HTR-8/SVneo (cell line): ENCODE measurements at regions not wholly inside any gene's neighbourhood (a gene's known extent, or its start where the extent isn't known, plus 50 kb on each side); places are given as distances from the start of the nearest gene placed in this dataset.
"Not testable (repeated sequence)": the region's sequence is repeated elsewhere in the genome, so short reads cannot be mapped to it uniquely, and the experiment has no call there.

Experiments
- DNase-seq: peaks from one replicate; pipeline ENCODE4 v3.0.0; 2011; ENCODE audit warnings: low spot score, mixed read lengths; ENCODE audit not compliant: insufficient read length
- FAIRE-seq: peaks from 2 replicates; lab custom pipeline; 2011; peaks lifted over from hg19 to GRCh38; lab: Jason Lieb, UNC

GRCh38 chr16:22694887-22695382 lies 119.0 kb upstream of the HS3ST2 start:
- DNase-seq (no peak), FAIRE-seq (no peak)

- not testable (repeated sequence) for FAIRE-seq, DNase-seq
These were observed 118.2 kb upstream of the HS3ST2 start for GRCh38 chr16:22695773-22696172.

GRCh38 chr16:22699356-22699755 lies 114.6 kb upstream of the HS3ST2 start:
- no peak for FAIRE-seq
- DNase-seq, result no peak

GRCh38 chr16:22705799-22706198 lies 108.2 kb upstream of the HS3ST2 start:
- DNase-seq (no peak), FAIRE-seq (no peak)

- no peak for FAIRE-seq
- DNase-seq, result no peak
These were observed 103.6 kb upstream of the HS3ST2 start for GRCh38 chr16:22710326-22710725.

- DNase-seq, result no peak
- no peak for FAIRE-seq
These were observed 102.1 kb upstream of the HS3ST2 start for GRCh38 chr16:22711847-22712246.

GRCh38 chr16:22712471-22712870 lies 101.5 kb upstream of the HS3ST2 start:
- DNase-seq (no peak), FAIRE-seq (no peak)

GRCh38 chr16:22718598-22718997 lies 95.4 kb upstream of the HS3ST2 start:
- not testable (repeated sequence) for DNase-seq, FAIRE-seq

GRCh38 chr16:22719945-22720344 lies 94.0 kb upstream of the HS3ST2 start:
- FAIRE-seq (no peak), DNase-seq (no peak)

- FAIRE-seq (no peak), DNase-seq (no peak)
These were observed 92.4 kb upstream of the HS3ST2 start for GRCh38 chr16:22721511-22722100.

GRCh38 chr16:22722551-22723541 lies 91.1 kb upstream of the HS3ST2 start:
- not testable (repeated sequence) for FAIRE-seq, DNase-seq

- no peak for FAIRE-seq
- DNase-seq, result no peak
These were observed 87.1 kb upstream of the HS3ST2 start for GRCh38 chr16:22726868-22727267.

GRCh38 chr16:22727285-22728166 lies 86.4 kb upstream of the HS3ST2 start:
- FAIRE-seq, result no peak
- DNase-seq, result no peak

- DNase-seq (no peak), FAIRE-seq (no peak)
These were observed 85.7 kb upstream of the HS3ST2 start for GRCh38 chr16:22728167-22728836.

GRCh38 chr16:22732400-22732799 lies 81.6 kb upstream of the HS3ST2 start:
- DNase-seq (no peak), FAIRE-seq (no peak)

GRCh38 chr16:22732959-22733358 lies 81.0 kb upstream of the HS3ST2 start:
- no peak for FAIRE-seq

GRCh38 chr16:22734368-22734767 lies 79.6 kb upstream of the HS3ST2 start:
- FAIRE-seq, result no peak
- DNase-seq, result no peak

More at GRCh38 chr16:22732959-22733358, 81.0 kb upstream of the HS3ST2 start:
- no peak for DNase-seq

GRCh38 chr16:22736791-22737190 lies 77.2 kb upstream of the HS3ST2 start:
- no peak for FAIRE-seq
- DNase-seq, result no peak

GRCh38 chr16:22739077-22739476 lies 74.9 kb upstream of the HS3ST2 start:
- DNase-seq (no peak), FAIRE-seq (no peak)

- FAIRE-seq, result no peak
- no peak for DNase-seq
These were observed 70.6 kb upstream of the HS3ST2 start for GRCh38 chr16:22743401-22743800.
